Thymus (tissue), 11 donors: ENCODE measurements at regions not wholly inside any gene's neighbourhood (a gene's known extent, or its start where the extent isn't known, plus 50 kb on each side); places are given as distances from the start of the nearest gene placed in this dataset.
"Not testable (repeated sequence)": the region's sequence is repeated elsewhere in the genome, so short reads cannot be mapped to it uniquely, and the experiment has no call there.

Source experiments
- DNase-seq, 9 donors: peaks; one replicate each; pipeline ENCODE4 v3.0.0-alpha.2; 2013; ENCODE audit warnings: low spot score in 9 of 9, low read depth in 6 of 9, missing footprints in 1 of 9
- H3K27ac ChIP-seq, 2 donors: one replicate each; pipeline ENCODE4 v1.5.1; 2013; ENCODE audit warnings: control low read depth in 1 of 2, low read depth in 1 of 2, low read length in 1 of 2, mild to moderate bottlenecking in 1 of 2, moderate library complexity in 1 of 2
- H3K27me3 ChIP-seq, 2 donors: one replicate each; pipeline ENCODE4 v1.5.1; 2013; ENCODE audit warnings: low read length in 1 of 2; ENCODE audit not compliant: control insufficient read depth in 2 of 2, insufficient read depth in 1 of 2
- H3K36me3 ChIP-seq, 2 donors: one replicate each; pipeline ENCODE4 v1.5.1; 2013; ENCODE audit warnings: low read length in 1 of 2, mild to moderate bottlenecking in 1 of 2, moderate library complexity in 1 of 2; ENCODE audit not compliant: control insufficient read depth in 2 of 2, insufficient read depth in 2 of 2
- H3K4me1 ChIP-seq, 2 donors: one replicate each; pipeline ENCODE4 v1.5.1; 2013; ENCODE audit warnings: low read length in 2 of 2; ENCODE audit not compliant: control insufficient read depth in 2 of 2, insufficient read depth in 2 of 2
- H3K4me3 ChIP-seq, 2 donors: one replicate each; pipeline ENCODE4 v1.5.1; 2013; ENCODE audit warnings: low read length in 2 of 2, control low read depth in 1 of 2, mild to moderate bottlenecking in 1 of 2
- H3K9me3 ChIP-seq, 2 donors: one replicate each; pipeline ENCODE4 v1.5.1; 2013; ENCODE audit warnings: low read length in 1 of 2, mild to moderate bottlenecking in 1 of 2; ENCODE audit not compliant: control insufficient read depth in 2 of 2, insufficient read depth in 1 of 2
- WGBS: extraction: QIAGEN DNeasy Blood & Tissue Kit; methylation state at CpG from one replicate; pipeline ENCODE4 v1.1.7; 2013; 5-methylcytosine and 5-hydroxymethylcytosine counted together
- donor health status: healthy.

- Histone ChIP-seq H3K9me3 (no peaks in the 10 kb centered on the region), H3K27ac (peak overlapping the region in 1 of 2 donors; percentile 58), H3K4me1 (peaks cover 9 to 14% of the 10 kb centered on the region in 2 donors), H3K36me3 (peaks cover 0 to 3% of the 10 kb centered on the region in 2 donors), H3K4me3 (peak overlapping the region; percentile 24 to 28), H3K27me3 (no peaks in the 10 kb centered on the region)
- WGBS: 68% methylated on average over 2 of the region's 2 CpGs
- DNase-seq: peak in 1 of 9 donors; percentile 56
Observed at GRCh38 chr1:199018471-199019135, 379.8 kb downstream of the PTPRC start.

DNA sequence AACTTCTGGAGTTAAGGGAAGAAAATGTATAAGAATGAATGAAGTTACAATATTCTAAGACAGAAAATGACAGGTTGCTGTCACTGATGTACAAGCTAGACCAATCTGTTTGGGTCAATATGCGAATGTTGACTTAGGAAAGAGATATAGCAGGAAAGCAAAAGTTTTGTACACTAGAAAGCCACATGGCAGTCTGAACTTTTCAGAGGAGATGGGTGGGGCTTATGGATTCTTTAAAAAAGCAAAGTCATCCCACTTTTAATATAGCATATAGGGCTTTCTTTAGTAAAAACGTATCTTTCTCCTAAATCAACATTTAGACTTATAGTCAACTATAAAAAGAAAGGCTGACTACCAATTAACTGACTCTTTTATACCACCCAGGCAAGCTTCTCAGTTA is 381.2 kb downstream of the PTPRC start:
- peaks cover 9 to 10% of the 10 kb centered on the region in 2 donors for H3K4me1 ChIP-seq
- peak overlapping the region; percentile 15 to 28 for H3K4me3 ChIP-seq
- DNase-seq: peak in 1 of 9 donors; percentile 66
- H3K27ac ChIP-seq: peak overlapping the region; percentile 42 to 78
- H3K9me3 ChIP-seq: no peaks in the 10 kb centered on the region
- peaks cover 0 to 3% of the 10 kb centered on the region in 2 donors for H3K36me3 ChIP-seq
- 29% methylated on average over 2 of the region's 2 CpGs for WGBS
- H3K27me3 ChIP-seq: no peaks in the 10 kb centered on the region

DNA sequence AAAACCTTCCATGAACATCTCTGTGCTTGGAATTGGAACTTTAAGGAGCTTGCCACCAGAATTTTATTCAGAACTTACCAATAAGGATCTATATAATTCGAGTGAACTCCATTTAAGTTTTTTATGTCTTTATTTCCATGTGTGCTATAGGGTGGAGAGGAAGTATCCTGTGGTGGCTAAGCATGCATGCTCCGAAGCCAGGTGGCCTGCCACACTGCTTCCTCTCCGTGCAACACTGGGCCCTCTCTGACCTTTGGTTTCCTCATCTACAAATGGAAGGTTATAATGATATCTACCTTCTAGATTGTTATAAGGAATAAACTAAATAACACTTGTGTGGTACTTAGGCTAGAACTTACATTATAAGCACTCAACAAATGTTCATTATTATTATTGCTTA is 382.1 kb downstream of the PTPRC start:
- Histone ChIP-seq H3K4me1 (peaks cover 9 to 10% of the 10 kb centered on the region in 2 donors), H3K9me3 (no peaks in the 10 kb centered on the region), H3K27ac (peak overlapping the region; percentile 42 to 78), H3K36me3 (peaks cover 0 to 3% of the 10 kb centered on the region in 2 donors), H3K4me3 (peak overlapping the region; percentile 28 to 36), H3K27me3 (no peaks in the 10 kb centered on the region)
- DNase-seq: peak in 1 of 9 donors; percentile 77
- 7% methylated on average over 3 of the region's 3 CpGs for WGBS

GRCh38 chr1:199029401-199029800 is 390.6 kb downstream of the PTPRC start:
- WGBS: 40% methylated on average over 2 of the region's 2 CpGs
- Histone ChIP-seq H3K27ac (peak overlapping the region; percentile 6 to 63), H3K9me3 (peaks cover 0 to 4% of the 10 kb centered on the region in 2 donors), H3K36me3 (peaks cover 0 to 3% of the 10 kb centered on the region in 2 donors), H3K4me1 (peaks cover 16 to 45% of the 10 kb centered on the region in 2 donors), H3K27me3 (no peaks in the 10 kb centered on the region), H3K4me3 (peak overlapping the region in 1 of 2 donors; percentile 9)
- DNase-seq: no peak

- 34% methylated on average over 2 of the region's 2 CpGs for WGBS
Observed at GRCh38 chr1:199029855-199030254, 391.0 kb downstream of the PTPRC start.

GRCh38 chr1:199030541-199030940 is 391.7 kb downstream of the PTPRC start:
- H3K27me3 ChIP-seq: not testable (repeated sequence)

More at GRCh38 chr1:199029855-199030254, 391.0 kb downstream of the PTPRC start:
- no peaks in the 10 kb centered on the region for H3K27me3 ChIP-seq
- peak overlapping the region in 1 of 2 donors; percentile 9 for H3K4me3 ChIP-seq
- H3K4me1 ChIP-seq: peaks cover 17 to 49% of the 10 kb centered on the region in 2 donors
- DNase-seq: peak in 1 of 9 donors; percentile 59
- peaks cover 0 to 3% of the 10 kb centered on the region in 2 donors for H3K36me3 ChIP-seq
- H3K27ac ChIP-seq: peak overlapping the region; percentile 50 to 63
- H3K9me3 ChIP-seq: peaks cover 0 to 4% of the 10 kb centered on the region in 2 donors

DNA sequence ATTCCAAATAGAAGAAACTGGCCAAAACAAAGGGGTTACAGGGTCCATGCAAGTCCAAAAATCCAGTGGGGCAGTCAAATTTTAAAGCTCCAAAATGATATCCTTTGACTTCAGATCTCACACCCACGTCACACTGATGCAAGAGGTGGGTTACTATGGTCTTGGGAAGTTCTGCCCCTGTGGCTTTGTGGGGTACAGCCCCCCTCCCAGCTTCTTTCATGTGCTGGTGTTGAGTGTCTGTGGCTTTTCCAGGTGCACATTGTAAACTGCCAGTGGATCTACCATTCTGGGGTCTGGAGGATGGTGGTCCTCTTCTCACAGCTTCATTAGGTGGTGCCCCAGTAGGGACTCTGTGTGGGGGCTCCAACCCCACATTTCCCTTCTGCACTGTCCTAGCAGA is 392.3 kb downstream of the PTPRC start:
- 21% methylated on average over 1 of the region's 1 CpG for WGBS
- H3K4me3 ChIP-seq, H3K27me3 ChIP-seq, H3K9me3 ChIP-seq, H3K36me3 ChIP-seq: not testable (repeated sequence)
- DNase-seq: peak in 3 of 9 donors; percentile 60 to 82 (median 62)
- peaks cover 23 to 59% of the 10 kb centered on the region in 2 donors for H3K4me1 ChIP-seq
- H3K27ac ChIP-seq: peak overlapping the region in 1 of 2 donors; percentile 61

More at GRCh38 chr1:199030541-199030940, 391.7 kb downstream of the PTPRC start:
- not testable (repeated sequence) for H3K9me3 ChIP-seq, H3K4me3 ChIP-seq, H3K36me3 ChIP-seq, DNase-seq
- peaks cover 23 to 56% of the 10 kb centered on the region in 2 donors for H3K4me1 ChIP-seq
- peak overlapping the region in 1 of 2 donors; percentile 63 for H3K27ac ChIP-seq
- WGBS: 99% methylated on average over 2 of the region's 2 CpGs

DNA sequence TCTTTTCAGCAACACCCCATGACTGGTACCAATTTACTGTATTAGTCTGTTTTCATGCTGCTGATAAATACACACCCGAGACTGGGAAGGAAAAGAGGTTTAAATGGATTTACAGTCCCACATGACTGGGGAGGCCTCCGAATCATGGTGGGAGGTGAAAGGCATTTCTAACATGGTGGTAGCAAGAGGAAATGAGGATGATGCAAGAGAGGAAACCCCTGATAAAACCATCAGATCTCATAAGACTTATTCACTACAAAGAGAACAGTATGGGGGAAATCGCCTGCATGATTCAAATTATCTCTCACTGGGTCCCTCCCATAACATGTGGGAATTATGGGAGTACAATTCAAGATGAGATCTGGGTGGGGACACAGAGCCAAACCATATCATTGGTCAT is 393.6 kb downstream of the PTPRC start:
- peak overlapping the region in 1 of 2 donors; percentile 26 for H3K27ac ChIP-seq
- not testable (repeated sequence) for H3K36me3 ChIP-seq, H3K4me3 ChIP-seq, H3K27me3 ChIP-seq, H3K9me3 ChIP-seq, DNase-seq
- WGBS: 76% methylated on average over 3 of the region's 3 CpGs
- H3K4me1 ChIP-seq: peaks cover 25 to 61% of the 10 kb centered on the region in 2 donors

GRCh38 chr1:199033661-199034060 is 394.8 kb downstream of the PTPRC start:
- H3K9me3 ChIP-seq: peaks cover 0 to 4% of the 10 kb centered on the region in 2 donors
- peaks cover 25 to 55% of the 10 kb centered on the region in 2 donors for H3K4me1 ChIP-seq
- DNase-seq: no peak
- no peaks in the 10 kb centered on the region for H3K27me3 ChIP-seq
- no peak overlapping the region for H3K4me3 ChIP-seq
- H3K27ac ChIP-seq: no peak overlapping the region
- peaks cover 0 to 6% of the 10 kb centered on the region in 2 donors for H3K36me3 ChIP-seq
